NB4 (cell line): ENCODE measurements at regions not wholly inside any gene's neighbourhood (a gene's known extent, or its start where the extent isn't known, plus 50 kb on each side); places are given as distances from the start of the nearest gene placed in this dataset.

Experiments used
- DNase-seq: peaks from one replicate; pipeline ENCODE4 v3.0.0; 2010; ENCODE audit warnings: low read depth
- H3K4me3 ChIP-seq: one replicate; pipeline ENCODE4 v1.5.1; 2011; ENCODE audit warnings: mild to moderate bottlenecking, low read depth, low read length, moderate library complexity
- MYC ChIP-seq: IDR thresholded peaks from 2 replicates; pipeline ENCODE4 v1.6.1; 2011; ENCODE audit warnings: low read depth, low read length
- POLR2A ChIP-seq: IDR thresholded peaks from 2 replicates; pipeline ENCODE4 v1.6.1; 2011; ENCODE audit warnings: mild to moderate bottlenecking; ENCODE audit not compliant: insufficient read length; ENCODE audit errors: extremely low read depth
- TF ChIP-seq, protein P1 (sequence below): IDR thresholded peaks from 2 replicates; pipeline ENCODE4 v1.6.1; 2011; ENCODE audit warnings: low read depth, low read length
- TF ChIP-seq, protein P2 (sequence below): IDR thresholded peaks from one replicate; pipeline ENCODE4 v1.5.1; 2012; ENCODE audit warnings: low read depth, low read length

- TF ChIP-seq MYC (no peak), POLR2A (no peak)
- TF ChIP-seq, protein P1, sequence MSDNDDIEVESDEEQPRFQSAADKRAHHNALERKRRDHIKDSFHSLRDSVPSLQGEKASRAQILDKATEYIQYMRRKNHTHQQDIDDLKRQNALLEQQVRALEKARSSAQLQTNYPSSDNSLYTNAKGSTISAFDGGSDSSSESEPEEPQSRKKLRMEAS: no peak
- TF ChIP-seq, protein P2, sequence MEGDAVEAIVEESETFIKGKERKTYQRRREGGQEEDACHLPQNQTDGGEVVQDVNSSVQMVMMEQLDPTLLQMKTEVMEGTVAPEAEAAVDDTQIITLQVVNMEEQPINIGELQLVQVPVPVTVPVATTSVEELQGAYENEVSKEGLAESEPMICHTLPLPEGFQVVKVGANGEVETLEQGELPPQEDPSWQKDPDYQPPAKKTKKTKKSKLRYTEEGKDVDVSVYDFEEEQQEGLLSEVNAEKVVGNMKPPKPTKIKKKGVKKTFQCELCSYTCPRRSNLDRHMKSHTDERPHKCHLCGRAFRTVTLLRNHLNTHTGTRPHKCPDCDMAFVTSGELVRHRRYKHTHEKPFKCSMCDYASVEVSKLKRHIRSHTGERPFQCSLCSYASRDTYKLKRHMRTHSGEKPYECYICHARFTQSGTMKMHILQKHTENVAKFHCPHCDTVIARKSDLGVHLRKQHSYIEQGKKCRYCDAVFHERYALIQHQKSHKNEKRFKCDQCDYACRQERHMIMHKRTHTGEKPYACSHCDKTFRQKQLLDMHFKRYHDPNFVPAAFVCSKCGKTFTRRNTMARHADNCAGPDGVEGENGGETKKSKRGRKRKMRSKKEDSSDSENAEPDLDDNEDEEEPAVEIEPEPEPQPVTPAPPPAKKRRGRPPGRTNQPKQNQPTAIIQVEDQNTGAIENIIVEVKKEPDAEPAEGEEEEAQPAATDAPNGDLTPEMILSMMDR: no peak
- no peak for DNase-seq
- H3K4me3 ChIP-seq: no peak overlapping the region
Observed at GRCh38 chr4:73001885-73002284, 67.6 kb downstream of the COX18 start.

- H3K4me3 ChIP-seq: no peak overlapping the region
- DNase-seq: no peak
- TF ChIP-seq, protein P2: no peak
- TF ChIP-seq POLR2A: no peak
- TF ChIP-seq MYC: no peak
- TF ChIP-seq, protein P1: no peak
Observed at GRCh38 chr4:72997409-72997808, 72.1 kb downstream of the COX18 start.

DNA sequence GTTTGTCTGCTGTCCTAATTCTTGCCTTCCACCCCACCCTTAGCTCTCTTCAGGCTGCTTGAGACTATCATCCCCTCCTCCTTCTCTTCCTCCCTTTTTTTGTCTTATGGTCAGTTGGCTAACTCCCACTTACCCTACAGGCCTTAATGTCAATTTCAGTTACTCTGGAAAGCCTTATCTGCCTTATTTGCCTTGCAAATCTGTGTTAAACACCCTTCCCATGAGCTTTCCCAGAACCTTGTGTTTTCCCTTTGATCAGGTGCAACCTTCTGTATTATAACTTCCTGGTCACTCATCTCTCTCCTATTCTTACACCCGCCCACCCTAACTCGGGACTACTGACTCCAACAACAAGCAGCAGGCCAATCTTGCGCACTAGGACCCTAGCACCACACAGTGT lies 74.8 kb downstream of the COX18 start:
- DNase-seq: no peak
- H3K4me3 ChIP-seq: no peak overlapping the region
- TF ChIP-seq, protein P1: no peak
- no peak for TF ChIP-seq MYC
- TF ChIP-seq, protein P2: no peak
- TF ChIP-seq POLR2A: no peak

DNA sequence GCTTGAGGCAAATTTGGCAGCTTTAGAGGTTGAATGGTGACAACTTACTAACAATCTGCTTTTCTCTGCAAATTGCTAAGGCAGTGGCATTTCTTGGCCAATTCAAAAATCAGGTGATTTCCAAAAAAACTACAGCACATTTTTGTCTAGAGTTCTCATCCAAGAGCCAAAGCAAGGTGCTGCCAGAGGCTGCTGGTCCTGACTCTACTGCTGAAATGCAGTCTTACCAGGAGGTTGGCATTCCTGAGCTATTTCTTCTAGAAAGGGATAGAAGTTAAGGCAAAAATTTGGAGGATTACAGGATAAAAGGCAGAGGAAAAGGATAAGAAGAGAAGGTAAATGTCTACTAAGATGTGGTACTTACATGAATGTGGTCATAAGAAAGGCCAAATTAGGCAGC lies 75.6 kb downstream of the COX18 start:
- DNase-seq: no peak
- H3K4me3 ChIP-seq: no peak overlapping the region
- no peak for TF ChIP-seq POLR2A
- TF ChIP-seq, protein P1: no peak
- TF ChIP-seq, protein P2: no peak
- TF ChIP-seq MYC: no peak

- TF ChIP-seq, protein P2: no peak
- TF ChIP-seq MYC (no peak), POLR2A (no peak)
- TF ChIP-seq, protein P1: no peak
- no peak for DNase-seq
- H3K4me3 ChIP-seq: no peak overlapping the region
Observed at GRCh38 chr4:72991873-72992272, 77.6 kb downstream of the COX18 start.
